ENCODE measurements at regions not wholly inside any gene's neighbourhood (a gene's known extent, or its start where the extent isn't known, plus 50 kb on each side); places are given as distances from the start of the nearest gene placed in this dataset.

GRCh38 chr2:208642125-208642779 lies 235.7 kb downstream of the PTH2R start:
- intact Hi-C loops (cut with DNase I, micrococcal nuclease) = no loop called here
- H3K36me3 ChIP-seq (ENCODE audit: insufficient read depth, low read length) = no peaks in the 10 kb centered on the region
- H3K4me3 Mint-ChIP-seq = no peak overlapping the region
- H3K9me3 ChIP-seq (ENCODE audit: control insufficient read depth in 1 of 2, insufficient read depth in 1 of 2, low read length in 2 of 2) = peaks cover 0 to 6% of the 10 kb centered on the region in 2 experiments
- H3K36me3 Mint-ChIP-seq (ENCODE audit: low read depth) = no peaks in the 10 kb centered on the region
- H3K4me3 ChIP-seq (ENCODE audit: low read length) = no peak overlapping the region
- no peaks in the 10 kb centered on the region for H3K27me3 ChIP-seq (ENCODE audit: control insufficient read depth in 1 of 2, insufficient read depth in 2 of 2, low read length in 2 of 2)
- no peak overlapping the region for H3K27ac Mint-ChIP-seq
- H3K4me1 Mint-ChIP-seq (ENCODE audit: low read depth) = no peaks in the 10 kb centered on the region
- H3K27me3 Mint-ChIP-seq = no peaks in the 10 kb centered on the region
- H3K4me1 ChIP-seq (ENCODE audit: insufficient read depth, low read length) = no peaks in the 10 kb centered on the region
- no peak for TF ChIP-seq CTCF (IDR thresholded peaks at IDR 0.05)
- ChIA-PET CTCF (no interaction called here), POLR2A (no interaction called here)
- H3K27ac ChIP-seq (ENCODE audit: low read depth in 1 of 2, low read length in 2 of 2) = no peak overlapping the region
- ATAC-seq (ENCODE audit: poor library complexity) = no peak
- peaks cover 5% of the 10 kb centered on the region for H3K9me3 Mint-ChIP-seq
- DNase-seq = no peak

- Mint-ChIP-seq H3K4me1 (ENCODE audit: low read depth) (no peaks in the 10 kb centered on the region), H3K4me3 (no peak overlapping the region), H3K9me3 (peaks cover 3% of the 10 kb centered on the region), H3K27me3 (no peaks in the 10 kb centered on the region), H3K27ac (no peak overlapping the region), H3K36me3 (ENCODE audit: low read depth) (no peaks in the 10 kb centered on the region)
- CTCF ChIA-PET = no interaction called here
- TF ChIP-seq CTCF (IDR thresholded peaks at IDR 0.05) = no peak
- POLR2A ChIA-PET = no interaction called here
- Histone ChIP-seq H3K4me3 (ENCODE audit: low read length) (no peak overlapping the region), H3K27me3 (ENCODE audit: control insufficient read depth in 1 of 2, insufficient read depth in 2 of 2, low read length in 2 of 2) (no peaks in the 10 kb centered on the region), H3K4me1 (ENCODE audit: insufficient read depth, low read length) (no peaks in the 10 kb centered on the region), H3K9me3 (ENCODE audit: control insufficient read depth in 1 of 2, insufficient read depth in 1 of 2, low read length in 2 of 2) (peaks cover 0 to 3% of the 10 kb centered on the region in 2 experiments), H3K36me3 (ENCODE audit: insufficient read depth, low read length) (no peaks in the 10 kb centered on the region), H3K27ac (ENCODE audit: low read depth in 1 of 2, low read length in 2 of 2) (no peak overlapping the region)
- intact Hi-C loops (cut with DNase I, micrococcal nuclease) = no loop called here
- no peak for ATAC-seq (ENCODE audit: poor library complexity)
- DNase-seq = no peak
Observed at GRCh38 chr2:208643145-208643544, 236.6 kb downstream of the PTH2R start.

- DNase-seq (no peak), ATAC-seq (ENCODE audit: poor library complexity) (no peak)
- no peak overlapping the region for H3K27ac ChIP-seq (ENCODE audit: low read depth in 1 of 2, low read length in 2 of 2)
- ChIA-PET POLR2A (no interaction called here), CTCF (no interaction called here)
- Mint-ChIP-seq H3K9me3 (no peaks in the 10 kb centered on the region), H3K27me3 (no peaks in the 10 kb centered on the region), H3K4me1 (ENCODE audit: low read depth) (no peaks in the 10 kb centered on the region), H3K36me3 (ENCODE audit: low read depth) (no peaks in the 10 kb centered on the region), H3K4me3 (no peak overlapping the region), H3K27ac (no peak overlapping the region)
- intact Hi-C loops (cut with DNase I, micrococcal nuclease) = no loop called here
- no peak for TF ChIP-seq CTCF (IDR thresholded peaks at IDR 0.05)
- no peaks in the 10 kb centered on the region for H3K36me3 ChIP-seq (ENCODE audit: insufficient read depth, low read length)
- no peak overlapping the region for H3K4me3 ChIP-seq (ENCODE audit: low read length)
- no peaks in the 10 kb centered on the region for H3K9me3 ChIP-seq (ENCODE audit: control insufficient read depth in 1 of 2, insufficient read depth in 1 of 2, low read length in 2 of 2)
- H3K27me3 ChIP-seq (ENCODE audit: control insufficient read depth in 1 of 2, insufficient read depth in 2 of 2, low read length in 2 of 2) = no peaks in the 10 kb centered on the region
- H3K4me1 ChIP-seq (ENCODE audit: insufficient read depth, low read length) = no peaks in the 10 kb centered on the region
Observed at GRCh38 chr2:208645226-208645625, 238.6 kb downstream of the PTH2R start.

Measured in CD4-positive, alpha-beta T cell (primary cell).